Ovary (tissue), 3 donors: ENCODE measurements at regions not wholly inside any gene's neighbourhood (a gene's known extent, or its start where the extent isn't known, plus 50 kb on each side); places are given as distances from the start of the nearest gene placed in this dataset.

ENCODE experiments used
- EP300 ChIP-seq: sonication (generic); formaldehyde crosslinking; IDR thresholded peaks from one replicate; pipeline ENCODE4 v1.6.1; 2017; ENCODE audit warnings: antibody characterized with exemption
- POLR2A ChIP-seq: fragments of 450-650 bp; IDR thresholded peaks from one replicate; pipeline ENCODE4 v1.6.1; 2017; ENCODE audit warnings: antibody characterized with exemption, mild to moderate bottlenecking, moderate library complexity
- TF ChIP-seq, protein P1 (sequence below), 3 donors: fragments of 450-650 bp in 2 of 3; fragments of 200-600 bp in 1 of 3; IDR thresholded peaks; one replicate each; pipeline versions ENCODE4 v1.5.1 to v1.8.0; 2016 to 2022; ENCODE audit warnings: antibody characterized with exemption in 3 of 3, mild to moderate bottlenecking in 1 of 3
- donor health status: DM: no; HTN: no; CAD: no.

DNA sequence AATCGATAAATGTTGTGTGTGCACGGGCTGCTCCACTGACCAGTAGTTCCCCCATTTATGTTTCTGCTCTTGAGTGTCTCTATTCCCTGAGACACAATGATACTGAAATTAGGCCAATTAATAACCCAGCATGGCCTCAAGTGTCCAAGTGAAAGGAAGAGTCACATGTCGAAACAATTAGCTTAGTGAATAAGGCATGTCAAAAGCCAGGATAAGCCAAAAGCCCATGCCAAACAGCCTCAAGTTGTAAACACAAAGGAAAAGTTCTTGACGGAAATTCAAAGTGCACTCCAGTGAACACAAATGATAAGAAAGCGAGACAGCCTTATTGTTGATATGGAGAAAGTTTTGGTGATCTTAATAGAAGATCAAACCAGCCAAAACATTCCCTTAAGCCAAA, 167.1 kb upstream of the C1QTNF7 start:
- TF ChIP-seq, protein P1, sequence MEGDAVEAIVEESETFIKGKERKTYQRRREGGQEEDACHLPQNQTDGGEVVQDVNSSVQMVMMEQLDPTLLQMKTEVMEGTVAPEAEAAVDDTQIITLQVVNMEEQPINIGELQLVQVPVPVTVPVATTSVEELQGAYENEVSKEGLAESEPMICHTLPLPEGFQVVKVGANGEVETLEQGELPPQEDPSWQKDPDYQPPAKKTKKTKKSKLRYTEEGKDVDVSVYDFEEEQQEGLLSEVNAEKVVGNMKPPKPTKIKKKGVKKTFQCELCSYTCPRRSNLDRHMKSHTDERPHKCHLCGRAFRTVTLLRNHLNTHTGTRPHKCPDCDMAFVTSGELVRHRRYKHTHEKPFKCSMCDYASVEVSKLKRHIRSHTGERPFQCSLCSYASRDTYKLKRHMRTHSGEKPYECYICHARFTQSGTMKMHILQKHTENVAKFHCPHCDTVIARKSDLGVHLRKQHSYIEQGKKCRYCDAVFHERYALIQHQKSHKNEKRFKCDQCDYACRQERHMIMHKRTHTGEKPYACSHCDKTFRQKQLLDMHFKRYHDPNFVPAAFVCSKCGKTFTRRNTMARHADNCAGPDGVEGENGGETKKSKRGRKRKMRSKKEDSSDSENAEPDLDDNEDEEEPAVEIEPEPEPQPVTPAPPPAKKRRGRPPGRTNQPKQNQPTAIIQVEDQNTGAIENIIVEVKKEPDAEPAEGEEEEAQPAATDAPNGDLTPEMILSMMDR (IDR thresholded peaks at IDR 0.05): no peak
- no peak for TF ChIP-seq POLR2A
- no peak for TF ChIP-seq EP300
